Left ventricle myocardium superior (tissue), 1 donor: ENCODE measurements at regions not wholly inside any gene's neighbourhood (a gene's known extent, or its start where the extent isn't known, plus 50 kb on each side); places are given as distances from the start of the nearest gene placed in this dataset.
"Not testable (repeated sequence)": the region's sequence is repeated elsewhere in the genome, so short reads cannot be mapped to it uniquely, and the experiment has no call there.

ENCODE experiments used
- ATAC-seq: fragments of 200-7000 bp; cut with Tn5 transposase; one replicate; pipeline ENCODE4 v1.9.1; 2020; ENCODE audit warnings: mild to moderate bottlenecking, moderate library complexity
- DNase-seq: peaks from one replicate; pipeline ENCODE4 v3.0.0-alpha.2; 2020
- intact Hi-C: fragments of 100-400 bp; cut with micrococcal nuclease; formaldehyde crosslinking; loops from one replicate; pipeline ENCODE4 v1.11.0; 2022
- donor health status: DM: no; HTN: yes; CAD: no; lungs with severe emphysema.

GRCh38 chr5:78726571-78726970 is 78.0 kb upstream of the LHFPL2 start:
- no peak for ATAC-seq
- intact Hi-C loops: no loop called here

GRCh38 chr5:78726003-78726402 is 77.4 kb upstream of the LHFPL2 start:
- intact Hi-C loops: no loop called here
- ATAC-seq (no peak), DNase-seq (no peak)

More at GRCh38 chr5:78726571-78726970, 78.0 kb upstream of the LHFPL2 start:
- no peak for DNase-seq

GRCh38 chr5:78724061-78724460 is 75.5 kb upstream of the LHFPL2 start:
- DNase-seq: no peak
- ATAC-seq: no peak
- intact Hi-C loops: no loop called here

- intact Hi-C loops: no loop called here
- no peak for ATAC-seq
- no peak for DNase-seq
These were observed 72.4 kb upstream of the LHFPL2 start for GRCh38 chr5:78720997-78721396.

GRCh38 chr5:78720227-78720985 is 71.8 kb upstream of the LHFPL2 start:
- ATAC-seq: no peak
- no peak for DNase-seq
- intact Hi-C loops: no loop called here

GRCh38 chr5:78719504-78720219 is 71.1 kb upstream of the LHFPL2 start:
- intact Hi-C loops: no loop called here
- ATAC-seq: no peak
- no peak for DNase-seq

GRCh38 chr5:78718824-78719223 is 70.3 kb upstream of the LHFPL2 start:
- intact Hi-C loops: no loop called here

GRCh38 chr5:78717674-78718584 is 69.4 kb upstream of the LHFPL2 start:
- intact Hi-C loops: no loop called here
- DNase-seq (no peak), ATAC-seq (no peak)

More at GRCh38 chr5:78718824-78719223, 70.3 kb upstream of the LHFPL2 start:
- no peak for DNase-seq
- ATAC-seq: no peak

GRCh38 chr5:78716206-78716605 is 67.6 kb upstream of the LHFPL2 start:
- DNase-seq (no peak), ATAC-seq (no peak)
- intact Hi-C loops: no loop called here

- intact Hi-C loops, DNase-seq, ATAC-seq: not testable (repeated sequence)
These were observed 66.8 kb upstream of the LHFPL2 start for GRCh38 chr5:78715351-78715750.

GRCh38 chr5:78711670-78712069 is 63.1 kb upstream of the LHFPL2 start:
- ATAC-seq, DNase-seq, intact Hi-C loops: not testable (repeated sequence)

GRCh38 chr5:78709729-78710430 is 61.3 kb upstream of the LHFPL2 start:
- DNase-seq, ATAC-seq, intact Hi-C loops: not testable (repeated sequence)

- intact Hi-C loops: no loop called here
- ATAC-seq: no peak
- no peak for DNase-seq
These were observed 58.3 kb upstream of the LHFPL2 start for GRCh38 chr5:78706825-78707224.

- intact Hi-C loops: no loop called here
- DNase-seq (no peak), ATAC-seq (no peak)
These were observed 57.8 kb upstream of the LHFPL2 start for GRCh38 chr5:78706381-78706780.

- ATAC-seq (no peak), DNase-seq (no peak)
- intact Hi-C loops: no loop called here
These were observed 57.3 kb upstream of the LHFPL2 start for GRCh38 chr5:78705826-78706225.

GRCh38 chr5:78701795-78702410 is 53.3 kb upstream of the LHFPL2 start:
- intact Hi-C loops: no loop called here
- no peak for ATAC-seq
- no peak for DNase-seq

GRCh38 chr5:78699552-78700153 is 51.1 kb upstream of the LHFPL2 start:
- DNase-seq (no peak), ATAC-seq (no peak)
- intact Hi-C loops: no loop called here

- intact Hi-C loops: no loop called here
- no peak for DNase-seq
- peak; percentile 99 for ATAC-seq
These were observed 49.7 kb upstream of the LHFPL2 start for GRCh38 chr5:78698191-78698791.
